Thyroid gland (tissue), 4 donors: ENCODE measurements at regions not wholly inside any gene's neighbourhood (a gene's known extent, or its start where the extent isn't known, plus 50 kb on each side); places are given as distances from the start of the nearest gene placed in this dataset.

Experiments used
- DNase-seq, 2 donors: peaks; one replicate each; pipeline ENCODE4 v3.0.0-alpha.2; 2019
- H3K27ac ChIP-seq, 3 donors: fragments of 200-600 bp; sonication (generic); 1 replicate in 2 of 3; 2 replicates in 1 of 3; pipeline ENCODE4 v1.5.1; 2016 to 2019; ENCODE audit warnings: mild to moderate bottlenecking in 1 of 3, moderate library complexity in 1 of 3
- H3K27me3 ChIP-seq: fragments of 200-600 bp; sonication (generic); one replicate; pipeline ENCODE4 v1.5.1; 2019
- H3K36me3 ChIP-seq, 2 donors: fragments of 200-600 bp; sonication (generic); one replicate each; pipeline ENCODE4 v1.5.1; 2016 to 2019
- H3K4me1 ChIP-seq, 2 donors: fragments of 200-600 bp; sonication (generic); one replicate each; pipeline ENCODE4 v1.5.1; 2017 to 2019
- H3K4me3 ChIP-seq, 3 donors: fragments of 200-600 bp; sonication (generic); replicated peaks in 1 of 3; 1 replicate in 2 of 3; 2 replicates in 1 of 3; pipeline ENCODE4 v1.5.1; 2016; ENCODE audit warnings: mild to moderate bottlenecking in 1 of 3
- H3K9me3 ChIP-seq: fragments of 200-600 bp; sonication (generic); one replicate; pipeline ENCODE4 v1.5.1; 2017
- CTCF ChIP-seq, 6 experiments: fragments of 200-600 bp in 3 of 6; fragments of 450-650 bp in 3 of 6; sonication (generic) in 3 of 6; IDR thresholded peaks; one replicate each; pipeline ENCODE4 v1.5.1; 2016 to 2019; ENCODE audit warnings: antibody characterized with exemption in 6 of 6, mild to moderate bottlenecking in 2 of 6, inconsistent platforms in 1 of 6, moderate library complexity in 1 of 6
- POLR2A ChIP-seq, 2 donors: fragments of 450-650 bp; IDR thresholded peaks; one replicate each; pipeline ENCODE4 v1.6.1; 2017; ENCODE audit warnings: antibody characterized with exemption in 2 of 2, mild to moderate bottlenecking in 2 of 2, moderate library complexity in 1 of 2
- WGBS, 2 donors: methylation state at CpG; one replicate each; pipeline ENCODE4 v1.1.5; 2017; 5-methylcytosine and 5-hydroxymethylcytosine counted together
- intact Hi-C: fragments of 100-400 bp; cut with DNase I; formaldehyde crosslinking; loops from one replicate; pipeline ENCODE4 v1.15.1; 2023

GRCh38 chr9:89943309-89943708 is 338.5 kb downstream of the GADD45G start:
- intact Hi-C loops = no loop called here

GRCh38 chr9:89943728-89944127 is 338.9 kb downstream of the GADD45G start:
- whole genome bisulfite sequencing, 2 donors = 95 to 98% methylated on average over 3 of the region's 3 CpGs
- intact Hi-C loops = no loop called here
- TF ChIP-seq POLR2A (IDR thresholded peaks at IDR 0.05) (no peak), CTCF (IDR thresholded peaks at IDR 0.05) (no peak)
- no peaks in the 10 kb centered on the region for H3K36me3 ChIP-seq
- H3K9me3 ChIP-seq = no peaks in the 10 kb centered on the region
- no peaks in the 10 kb centered on the region for H3K27me3 ChIP-seq
- H3K27ac ChIP-seq = no peak overlapping the region
- DNase-seq = no peak
- no peaks in the 10 kb centered on the region for H3K4me1 ChIP-seq
- H3K4me3 ChIP-seq = no peak overlapping the region

More at GRCh38 chr9:89943309-89943708, 338.5 kb downstream of the GADD45G start:
- WGBS, 2 donors = 78 to 91% methylated on average over 2 of the region's 2 CpGs
- DNase-seq = no peak
- Histone ChIP-seq H3K36me3 (no peaks in the 10 kb centered on the region), H3K4me3 (no peak overlapping the region), H3K27ac (no peak overlapping the region), H3K27me3 (no peaks in the 10 kb centered on the region), H3K4me1 (no peaks in the 10 kb centered on the region), H3K9me3 (no peaks in the 10 kb centered on the region)
- TF ChIP-seq CTCF (IDR thresholded peaks at IDR 0.05) (no peak), POLR2A (IDR thresholded peaks at IDR 0.05) (no peak)

- Histone ChIP-seq H3K36me3 (no peaks in the 10 kb centered on the region), H3K4me3 (no peak overlapping the region), H3K27ac (no peak overlapping the region), H3K9me3 (no peaks in the 10 kb centered on the region), H3K27me3 (no peaks in the 10 kb centered on the region), H3K4me1 (no peaks in the 10 kb centered on the region)
- WGBS, 2 donors = 72 to 81% methylated on average over 4 of the region's 4 CpGs
- TF ChIP-seq POLR2A (IDR thresholded peaks at IDR 0.05) = no peak
- TF ChIP-seq CTCF (IDR thresholded peaks at IDR 0.05) = no peak
- intact Hi-C loops = no loop called here
- no peak for DNase-seq
Measured at GRCh38 chr9:89945133-89945532, 340.3 kb downstream of the GADD45G start.

GRCh38 chr9:89946741-89947140 is 341.9 kb downstream of the GADD45G start:
- H3K9me3 ChIP-seq = no peaks in the 10 kb centered on the region
- WGBS, 2 donors = 41 to 62% methylated on average over 3 of the region's 3 CpGs
- no peaks in the 10 kb centered on the region for H3K4me1 ChIP-seq
- no peak for DNase-seq
- no peaks in the 10 kb centered on the region for H3K36me3 ChIP-seq
- H3K27ac ChIP-seq = no peak overlapping the region
- intact Hi-C loops = no loop called here
- H3K27me3 ChIP-seq = no peaks in the 10 kb centered on the region
- TF ChIP-seq POLR2A (IDR thresholded peaks at IDR 0.05) (no peak), CTCF (IDR thresholded peaks at IDR 0.05) (no peak)
- H3K4me3 ChIP-seq = no peak overlapping the region

- Histone ChIP-seq H3K36me3 (no peaks in the 10 kb centered on the region), H3K27me3 (no peaks in the 10 kb centered on the region), H3K27ac (no peak overlapping the region), H3K4me3 (no peak overlapping the region), H3K9me3 (no peaks in the 10 kb centered on the region), H3K4me1 (no peaks in the 10 kb centered on the region)
- no peak for DNase-seq
- intact Hi-C loops = no loop called here
- 70 to 79% methylated on average over 4 of the region's 4 CpGs for WGBS, 2 donors
- TF ChIP-seq POLR2A (IDR thresholded peaks at IDR 0.05) = no peak
- no peak for TF ChIP-seq CTCF (IDR thresholded peaks at IDR 0.05)
Measured at GRCh38 chr9:89949111-89949510, 344.3 kb downstream of the GADD45G start.
